HepG2 (cell line): ENCODE measurements at regions not wholly inside any gene's neighbourhood (a gene's known extent, or its start where the extent isn't known, plus 50 kb on each side); places are given as distances from the start of the nearest gene placed in this dataset.

Source experiments
- ATAC-seq: fragments of 200-7000 bp; cut with Tn5 transposase; 3 replicates; pipeline ENCODE4 v1.9.1; 2020; ENCODE audit warnings: mild to moderate bottlenecking, moderate library complexity
- BruUV-seq: library from RNA; stranded (reverse); fragments of 400-500 nt; replicated peaks from 2 replicates; lab custom pipeline; 2021; lab: Mats Ljungman, UMichigan
- CTCF ChIA-PET: fragments of 300-600 bp; formaldehyde crosslinking; extraction: SDS; loops from one replicate; lab custom pipeline; 2021; ENCODE audit warnings: low total read pairs, inconsistent platforms, low intra/inter-chr PET ratio; lab: Yijun Ruan, JAX
- POLR2A ChIA-PET: fragments of 350-600 bp; sonication (Branson Sonifier 250); formaldehyde crosslinking; loops from one replicate; lab custom pipeline; 2020; ENCODE audit warnings: antibody characterized with exemption, inconsistent platforms; lab: Yijun Ruan, JAX
- DNase-seq: peaks from one replicate; pipeline ENCODE4 v3.0.0-alpha.2; 2015; ENCODE audit warnings: low spot score
- FAIRE-seq: peaks from 3 replicates; lab custom pipeline; 2011; peaks lifted over from hg19 to GRCh38; lab: Jason Lieb, UNC
- H2AFZ ChIP-seq: one replicate; pipeline ENCODE4 v1.6.1; 2011; ENCODE audit warnings: low read length, inconsistent platforms
- H3K27ac ChIP-seq: fragments of 300-600 bp; 3 replicates; pipeline ENCODE4 v1.8.0; 2011; ENCODE audit warnings: mixed run types, mild to moderate bottlenecking, mixed read lengths, low read length, inconsistent platforms; ENCODE audit not compliant: insufficient read depth; ENCODE audit errors: extremely low read length
- H3K27me3 ChIP-seq, 2 experiments: fragments of 200-600 bp in 1 of 2; 2 replicates in 1 of 2; 3 replicates in 1 of 2; pipeline versions ENCODE4 v1.6.0 to v1.8.0; 2011; ENCODE audit warnings: low read length in 2 of 2, mild to moderate bottlenecking in 2 of 2, moderate library complexity in 2 of 2, inconsistent platforms in 1 of 2; ENCODE audit not compliant: insufficient read depth in 2 of 2, control insufficient read depth in 1 of 2
- H3K36me3 ChIP-seq, 2 experiments: fragments of 200-600 bp in 1 of 2; replicated peaks in 1 of 2; 2 replicates in 1 of 2; 3 replicates in 1 of 2; pipeline versions ENCODE4 v1.5.1 to v1.8.0; 2011; ENCODE audit warnings: low read length in 2 of 2, inconsistent platforms in 1 of 2; ENCODE audit not compliant: insufficient read depth in 2 of 2, control insufficient read depth in 1 of 2
- H3K4me1 ChIP-seq: 2 replicates; pipeline ENCODE4 v1.5.1; 2012; ENCODE audit warnings: low read length, inconsistent platforms; ENCODE audit not compliant: insufficient read depth
- H3K4me2 ChIP-seq: 2 replicates; pipeline ENCODE4 v1.6.0; 2011; ENCODE audit warnings: low read depth, low read length, inconsistent platforms
- H3K4me3 ChIP-seq, 3 experiments: fragments of 200-600 bp in 1 of 3; sonication (generic), shearing (Covaris generic) in 1 of 3; replicated peaks in 1 of 3; 2 replicates each; pipeline ENCODE4 v1.5.1; 2011 to 2016; ENCODE audit warnings: low read length in 3 of 3, inconsistent platforms in 2 of 3, low read depth in 2 of 3, mild to moderate bottlenecking in 2 of 3, control low read depth in 1 of 3, mixed read lengths in 1 of 3; ENCODE audit not compliant: insufficient read depth in 1 of 3
- H3K79me2 ChIP-seq: one replicate; pipeline ENCODE4 v1.6.1; 2011; ENCODE audit warnings: low read length, inconsistent platforms; ENCODE audit not compliant: insufficient read depth
- H3K9ac ChIP-seq: 2 replicates; pipeline ENCODE4 v1.6.0; 2011; ENCODE audit warnings: mild to moderate bottlenecking, low read depth, low read length, inconsistent platforms; ENCODE audit not compliant: insufficient read depth
- H3K9me3 ChIP-seq: 2 replicates; pipeline ENCODE4 v1.5.1; 2012; ENCODE audit warnings: mild to moderate bottlenecking, low read length
- H4K20me1 ChIP-seq: 2 replicates; pipeline ENCODE4 v1.6.0; 2011; ENCODE audit warnings: inconsistent platforms, mild to moderate bottlenecking, low read length, moderate library complexity; ENCODE audit not compliant: insufficient read depth
- DMTF1 ChIP-seq: sonication (generic); formaldehyde crosslinking; IDR thresholded peaks from 2 replicates; pipeline ENCODE4 v1.4.0; 2020; ENCODE audit warnings: mild to moderate bottlenecking, missing genetic modification reagents
- FOXJ3 ChIP-seq: sonication (generic); formaldehyde crosslinking; IDR thresholded peaks from 2 replicates; pipeline ENCODE4 v1.4.0; 2020; ENCODE audit warnings: missing genetic modification reagents, mild to moderate bottlenecking, borderline replicate concordance
- HNRNPK ChIP-seq: fragments of 200-400 bp; formaldehyde crosslinking; IDR thresholded peaks from 2 replicates; pipeline ENCODE4 v1.6.1; 2018; ENCODE audit warnings: low read length, low read depth, moderate library complexity, mild to moderate bottlenecking; ENCODE audit not compliant: poor library complexity, severe bottlenecking
- NFRKB ChIP-seq: fragments of 450-650 bp; IDR thresholded peaks from 2 replicates; pipeline ENCODE4 v1.6.1; 2017
- RBFOX2 ChIP-seq: fragments of 200-400 bp; formaldehyde crosslinking; IDR thresholded peaks from 2 replicates; pipeline ENCODE4 v1.6.1; 2017; ENCODE audit warnings: low read depth, mild to moderate bottlenecking, low read length
- ZNF550 ChIP-seq: sonication (generic); formaldehyde crosslinking; IDR thresholded peaks from 2 replicates; pipeline ENCODE4 v1.4.0; 2020; ENCODE audit warnings: mild to moderate bottlenecking, missing genetic modification reagents, borderline replicate concordance
- ZNF644 ChIP-seq: IDR thresholded peaks from 2 replicates; pipeline ENCODE4 v1.6.1; 2016; ENCODE audit warnings: low read depth
- WGBS: methylation state at CpG from one replicate; pipeline ENCODE4 v1.1.6; 2017; ENCODE audit warnings: low lambda C conversion rate; 5-methylcytosine and 5-hydroxymethylcytosine counted together
- in situ Hi-C: cut with HindIII; loops from 2 replicates; pipeline ENCODE4 v1.10.0; 2017; ENCODE audit warnings: low pct_unique_long_range_greater_than_20kb; ENCODE audit not compliant: extremely low pct_ligation_motif_present
- intact Hi-C: fragments of 100-400 bp; cut with micrococcal nuclease; formaldehyde crosslinking; loops from one replicate; pipeline ENCODE4 v1.10.0; 2022; ENCODE audit not compliant: unreplicated experiment
- TF ChIP-seq, protein P1 (sequence below): sonication (generic); formaldehyde crosslinking; conservative IDR thresholded peaks from 2 replicates; pipeline ENCODE4 v1.8.1; 2023; ENCODE audit warnings: missing genetic modification reagents
- TF ChIP-seq, protein P2 (sequence below): sonication (generic); formaldehyde crosslinking; IDR thresholded peaks from 2 replicates; pipeline ENCODE4 v1.5.1; 2020; ENCODE audit warnings: missing genetic modification reagents, mild to moderate bottlenecking, borderline replicate concordance
- TF ChIP-seq, protein P3 (sequence below): sonication (generic); formaldehyde crosslinking; IDR thresholded peaks from 2 replicates; pipeline ENCODE4 v1.4.0; 2020; ENCODE audit warnings: mild to moderate bottlenecking, missing genetic modification reagents

DNA sequence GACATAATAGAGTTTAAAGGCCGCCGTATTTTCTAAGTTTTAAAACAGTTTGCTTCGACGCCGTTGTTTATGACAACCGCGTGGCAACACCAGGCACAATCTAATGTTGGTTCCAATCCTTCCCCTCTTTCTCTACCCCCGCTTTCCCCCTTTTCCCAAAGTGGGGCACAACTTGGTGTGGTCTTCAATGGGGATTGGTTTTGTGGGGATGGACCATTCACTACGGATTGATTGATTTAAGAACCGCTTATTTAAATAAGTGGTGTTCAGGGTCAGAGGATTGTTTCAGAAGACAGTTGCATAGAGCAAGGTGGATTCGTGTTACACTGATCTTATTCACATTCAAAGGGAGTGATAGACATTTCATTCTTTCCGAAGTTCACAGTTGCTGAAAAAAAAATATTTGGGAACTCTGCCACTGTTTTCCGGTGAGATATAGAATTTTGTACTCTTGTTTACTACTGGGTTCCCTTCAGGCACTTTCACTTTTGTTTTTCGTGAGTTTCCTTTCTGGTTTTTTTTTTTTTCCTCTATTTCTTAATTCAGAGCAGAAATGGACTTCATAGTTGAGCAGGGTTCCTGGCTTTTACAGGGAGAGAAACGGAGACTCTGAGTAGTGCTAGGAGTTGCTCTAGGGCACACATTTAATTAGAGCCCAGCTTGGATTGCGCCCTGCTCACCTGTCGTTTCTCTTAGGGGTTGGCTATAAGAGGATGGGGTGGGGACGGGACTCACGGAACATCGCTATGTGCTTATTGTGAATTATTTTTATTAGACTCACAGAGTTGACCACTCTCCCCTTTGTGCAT is 79.6 kb upstream of the AK4 start (continued):
- TF ChIP-seq, protein P1, sequence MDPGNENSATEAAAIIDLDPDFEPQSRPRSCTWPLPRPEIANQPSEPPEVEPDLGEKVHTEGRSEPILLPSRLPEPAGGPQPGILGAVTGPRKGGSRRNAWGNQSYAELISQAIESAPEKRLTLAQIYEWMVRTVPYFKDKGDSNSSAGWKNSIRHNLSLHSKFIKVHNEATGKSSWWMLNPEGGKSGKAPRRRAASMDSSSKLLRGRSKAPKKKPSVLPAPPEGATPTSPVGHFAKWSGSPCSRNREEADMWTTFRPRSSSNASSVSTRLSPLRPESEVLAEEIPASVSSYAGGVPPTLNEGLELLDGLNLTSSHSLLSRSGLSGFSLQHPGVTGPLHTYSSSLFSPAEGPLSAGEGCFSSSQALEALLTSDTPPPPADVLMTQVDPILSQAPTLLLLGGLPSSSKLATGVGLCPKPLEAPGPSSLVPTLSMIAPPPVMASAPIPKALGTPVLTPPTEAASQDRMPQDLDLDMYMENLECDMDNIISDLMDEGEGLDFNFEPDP (CRISPR knock-in tag): 0 out of 2 replicates have a peak, but pooled peaks have one; percentile 29

GRCh38 chr1:65069011-65069565 is 78.9 kb upstream of the AK4 start:
- ChIA-PET CTCF (no interaction called here), POLR2A (no interaction called here)
- H3K36me3 ChIP-seq: no peaks in the 10 kb centered on the region
- H3K79me2 ChIP-seq: no peaks in the 10 kb centered on the region
- no peak overlapping the region for H3K27ac ChIP-seq
- H3K9ac ChIP-seq: peak overlapping the region; percentile 78; the same call in 1 of the 2 replicates
- no peak for DNase-seq
- in situ Hi-C loops: loop anchor here (5.0 kb wide), 2 partner anchors 78 to 138 kb away; partner anchors contain the start of gene AK4
- peaks cover 14% of the 10 kb centered on the region; the same call in 1 of the 2 replicates for H3K4me1 ChIP-seq
- no peak; the same call in 2 of the 3 replicates for ATAC-seq
- intact Hi-C loops: loop anchor here (5.0 to 10.0 kb wide), 2 partner anchors 88 to 356 kb away; partner anchors contain the start of genes LEPR and LEPROT
- no peaks in the 10 kb centered on the region for H4K20me1 ChIP-seq
- no TSS peak for BruUV-seq
- WGBS: 42% methylated on average over 6 of the region's 6 CpGs
- TF ChIP-seq, protein P2, sequence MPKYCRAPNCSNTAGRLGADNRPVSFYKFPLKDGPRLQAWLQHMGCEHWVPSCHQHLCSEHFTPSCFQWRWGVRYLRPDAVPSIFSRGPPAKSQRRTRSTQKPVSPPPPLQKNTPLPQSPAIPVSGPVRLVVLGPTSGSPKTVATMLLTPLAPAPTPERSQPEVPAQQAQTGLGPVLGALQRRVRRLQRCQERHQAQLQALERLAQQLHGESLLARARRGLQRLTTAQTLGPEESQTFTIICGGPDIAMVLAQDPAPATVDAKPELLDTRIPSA (CRISPR knock-in tag): no peak
- no peak for TF ChIP-seq ZNF644 (CRISPR knock-in tag)
- TF ChIP-seq RBFOX2: no peak
- TF ChIP-seq FOXJ3 (CRISPR knock-in tag): no peak
- no peak for TF ChIP-seq NFRKB
- no peak for TF ChIP-seq DMTF1 (CRISPR knock-in tag)
- TF ChIP-seq ZNF550 (CRISPR knock-in tag): no peak
- no peak for TF ChIP-seq HNRNPK
- TF ChIP-seq, protein P3, sequence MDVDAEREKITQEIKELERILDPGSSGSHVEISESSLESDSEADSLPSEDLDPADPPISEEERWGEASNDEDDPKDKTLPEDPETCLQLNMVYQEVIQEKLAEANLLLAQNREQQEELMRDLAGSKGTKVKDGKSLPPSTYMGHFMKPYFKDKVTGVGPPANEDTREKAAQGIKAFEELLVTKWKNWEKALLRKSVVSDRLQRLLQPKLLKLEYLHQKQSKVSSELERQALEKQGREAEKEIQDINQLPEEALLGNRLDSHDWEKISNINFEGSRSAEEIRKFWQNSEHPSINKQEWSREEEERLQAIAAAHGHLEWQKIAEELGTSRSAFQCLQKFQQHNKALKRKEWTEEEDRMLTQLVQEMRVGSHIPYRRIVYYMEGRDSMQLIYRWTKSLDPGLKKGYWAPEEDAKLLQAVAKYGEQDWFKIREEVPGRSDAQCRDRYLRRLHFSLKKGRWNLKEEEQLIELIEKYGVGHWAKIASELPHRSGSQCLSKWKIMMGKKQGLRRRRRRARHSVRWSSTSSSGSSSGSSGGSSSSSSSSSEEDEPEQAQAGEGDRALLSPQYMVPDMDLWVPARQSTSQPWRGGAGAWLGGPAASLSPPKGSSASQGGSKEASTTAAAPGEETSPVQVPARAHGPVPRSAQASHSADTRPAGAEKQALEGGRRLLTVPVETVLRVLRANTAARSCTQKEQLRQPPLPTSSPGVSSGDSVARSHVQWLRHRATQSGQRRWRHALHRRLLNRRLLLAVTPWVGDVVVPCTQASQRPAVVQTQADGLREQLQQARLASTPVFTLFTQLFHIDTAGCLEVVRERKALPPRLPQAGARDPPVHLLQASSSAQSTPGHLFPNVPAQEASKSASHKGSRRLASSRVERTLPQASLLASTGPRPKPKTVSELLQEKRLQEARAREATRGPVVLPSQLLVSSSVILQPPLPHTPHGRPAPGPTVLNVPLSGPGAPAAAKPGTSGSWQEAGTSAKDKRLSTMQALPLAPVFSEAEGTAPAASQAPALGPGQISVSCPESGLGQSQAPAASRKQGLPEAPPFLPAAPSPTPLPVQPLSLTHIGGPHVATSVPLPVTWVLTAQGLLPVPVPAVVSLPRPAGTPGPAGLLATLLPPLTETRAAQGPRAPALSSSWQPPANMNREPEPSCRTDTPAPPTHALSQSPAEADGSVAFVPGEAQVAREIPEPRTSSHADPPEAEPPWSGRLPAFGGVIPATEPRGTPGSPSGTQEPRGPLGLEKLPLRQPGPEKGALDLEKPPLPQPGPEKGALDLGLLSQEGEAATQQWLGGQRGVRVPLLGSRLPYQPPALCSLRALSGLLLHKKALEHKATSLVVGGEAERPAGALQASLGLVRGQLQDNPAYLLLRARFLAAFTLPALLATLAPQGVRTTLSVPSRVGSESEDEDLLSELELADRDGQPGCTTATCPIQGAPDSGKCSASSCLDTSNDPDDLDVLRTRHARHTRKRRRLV: no peak
- peak overlapping the region; percentile 64 to 84 (median 74) for H3K4me3 ChIP-seq
- peaks cover 0 to 8% of the 10 kb centered on the region in 2 experiments; a peak in 2 of 5 replicates for H3K27me3 ChIP-seq
- no peaks in the 10 kb centered on the region for H3K9me3 ChIP-seq
- H2AFZ ChIP-seq: peak overlapping the region; percentile 86
- peak overlapping the region; percentile 95 for H3K4me2 ChIP-seq
- no peak for FAIRE-seq
